ENCODE measurements at regions not wholly inside any gene's neighbourhood (a gene's known extent, or its start where the extent isn't known, plus 50 kb on each side); places are given as distances from the start of the nearest gene placed in this dataset.
A peak's percentile ranks its signal among the peaks of the same experiment; 100 is the strongest.

DNA sequence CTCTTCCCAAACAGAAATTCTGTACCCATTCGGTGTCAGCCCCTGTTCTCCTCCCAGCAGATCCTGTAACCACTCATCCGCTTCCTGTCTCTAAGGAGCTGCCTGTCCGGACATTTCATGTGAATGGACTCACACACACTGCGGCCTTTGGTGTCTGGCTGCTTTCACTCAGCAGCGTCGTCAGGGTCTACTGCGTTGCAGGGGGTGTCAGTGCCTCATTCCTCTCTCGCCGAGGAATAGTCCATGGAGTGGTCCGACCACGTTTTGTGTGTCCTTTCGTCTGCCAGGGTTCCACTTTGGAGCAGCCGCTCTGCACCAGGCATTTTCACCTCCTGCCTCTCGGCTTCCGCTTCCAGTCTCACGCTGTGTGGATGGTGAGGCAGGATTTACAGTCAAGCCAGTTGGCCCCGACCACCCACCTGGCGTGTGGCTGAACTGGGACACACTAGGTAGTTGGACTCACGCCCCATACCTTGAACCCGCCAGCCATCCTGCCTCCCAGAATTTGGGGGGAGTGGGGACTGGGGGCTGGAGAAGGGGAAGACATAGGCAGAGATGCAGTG lies 188.2 kb upstream of the CIBAR2 start:
- Histone ChIP-seq H2AFZ (ENCODE audit: low read depth) (no peak overlapping the region), H3K27me3 (ENCODE audit: insufficient read depth) (no peaks in the 10 kb centered on the region), H3K79me2 (ENCODE audit: insufficient read depth) (peaks cover 3% of the 10 kb centered on the region; the same call in 1 of the 2 replicates), H3K4me3 (ENCODE audit: low read depth in 2 of 2, low read length in 1 of 2) (no peak overlapping the region), H3K9me3 (no peaks in the 10 kb centered on the region), H4K20me1 (ENCODE audit: insufficient read depth) (peaks cover 29% of the 10 kb centered on the region; the same call in 1 of the 2 replicates), H3K4me1 (ENCODE audit: control insufficient read depth in 1 of 2, insufficient read depth in 2 of 2, low read depth in 1 of 2, low read length in 1 of 2) (peaks cover 0 to 27% of the 10 kb centered on the region in 2 experiments; a peak in 1 of 4 replicates), H3K4me2 (no peak overlapping the region), H3K9ac (no peak overlapping the region), H3K27ac (ENCODE audit: low read depth in 2 of 2, low read length in 1 of 2) (peak overlapping the region in 1 of 2 experiments; percentile 92; a peak in 2 of 4 replicates), H3K36me3 (replicated peaks in 1 of 2; ENCODE audit: control insufficient read depth in 1 of 2, insufficient read depth in 2 of 2, low read length in 1 of 2) (no peaks in the 10 kb centered on the region), H3K9me2 (no peaks in the 10 kb centered on the region), H3F3A (replicated peaks; ENCODE audit: insufficient read depth) (no peaks in the 10 kb centered on the region)
- ChIA-PET POLR2A (no interaction called here), CTCF (interaction anchor here (0.9 to 1.2 kb wide), 2 partner anchors 12 to 33 kb away, joined by 3 read pairs; no protein-coding TSS in a partner anchor)
- WGBS (ENCODE audit: low lambda C conversion rate) = 94% methylated on average over 16 of the region's 20 CpGs
- TF ChIP-seq, protein P1, sequence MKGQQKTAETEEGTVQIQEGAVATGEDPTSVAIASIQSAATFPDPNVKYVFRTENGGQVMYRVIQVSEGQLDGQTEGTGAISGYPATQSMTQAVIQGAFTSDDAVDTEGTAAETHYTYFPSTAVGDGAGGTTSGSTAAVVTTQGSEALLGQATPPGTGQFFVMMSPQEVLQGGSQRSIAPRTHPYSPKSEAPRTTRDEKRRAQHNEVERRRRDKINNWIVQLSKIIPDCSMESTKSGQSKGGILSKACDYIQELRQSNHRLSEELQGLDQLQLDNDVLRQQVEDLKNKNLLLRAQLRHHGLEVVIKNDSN (IDR thresholded peaks at IDR 0.05; ENCODE audit: borderline replicate concordance, low read depth) = no peak
- no peak for TF ChIP-seq YY1 (IDR thresholded peaks at IDR 0.05; ENCODE audit: low read depth)
- no peak for TF ChIP-seq MEF2A (IDR thresholded peaks at IDR 0.05; ENCODE audit: borderline replicate concordance, low read depth)
- TF ChIP-seq ELF1 (IDR thresholded peaks at IDR 0.05) = no peak
- TF ChIP-seq, protein P2, sequence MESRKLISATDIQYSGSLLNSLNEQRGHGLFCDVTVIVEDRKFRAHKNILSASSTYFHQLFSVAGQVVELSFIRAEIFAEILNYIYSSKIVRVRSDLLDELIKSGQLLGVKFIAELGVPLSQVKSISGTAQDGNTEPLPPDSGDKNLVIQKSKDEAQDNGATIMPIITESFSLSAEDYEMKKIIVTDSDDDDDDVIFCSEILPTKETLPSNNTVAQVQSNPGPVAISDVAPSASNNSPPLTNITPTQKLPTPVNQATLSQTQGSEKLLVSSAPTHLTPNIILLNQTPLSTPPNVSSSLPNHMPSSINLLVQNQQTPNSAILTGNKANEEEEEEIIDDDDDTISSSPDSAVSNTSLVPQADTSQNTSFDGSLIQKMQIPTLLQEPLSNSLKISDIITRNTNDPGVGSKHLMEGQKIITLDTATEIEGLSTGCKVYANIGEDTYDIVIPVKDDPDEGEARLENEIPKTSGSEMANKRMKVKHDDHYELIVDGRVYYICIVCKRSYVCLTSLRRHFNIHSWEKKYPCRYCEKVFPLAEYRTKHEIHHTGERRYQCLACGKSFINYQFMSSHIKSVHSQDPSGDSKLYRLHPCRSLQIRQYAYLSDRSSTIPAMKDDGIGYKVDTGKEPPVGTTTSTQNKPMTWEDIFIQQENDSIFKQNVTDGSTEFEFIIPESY (IDR thresholded peaks at IDR 0.05; ENCODE audit: borderline replicate concordance, low read depth) = no peak
- TF ChIP-seq TCF12 (IDR thresholded peaks at IDR 0.05) = no peak
- no peak for TF ChIP-seq GABPA (IDR thresholded peaks at IDR 0.05; ENCODE audit: low read depth)
- no peak for TF ChIP-seq EZH2phosphoT487 (IDR thresholded peaks at IDR 0.05; ENCODE audit: borderline replicate concordance, low read depth)
- TF ChIP-seq, protein P3, sequence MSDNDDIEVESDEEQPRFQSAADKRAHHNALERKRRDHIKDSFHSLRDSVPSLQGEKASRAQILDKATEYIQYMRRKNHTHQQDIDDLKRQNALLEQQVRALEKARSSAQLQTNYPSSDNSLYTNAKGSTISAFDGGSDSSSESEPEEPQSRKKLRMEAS (IDR thresholded peaks at IDR 0.05; ENCODE audit: low read depth) = no peak
- no peak for TF ChIP-seq RFX5 (IDR thresholded peaks at IDR 0.05; ENCODE audit: low read length)
- no peak for TF ChIP-seq FOXM1 (IDR thresholded peaks at IDR 0.05; ENCODE audit: low read depth)
- TF ChIP-seq, protein P4, sequence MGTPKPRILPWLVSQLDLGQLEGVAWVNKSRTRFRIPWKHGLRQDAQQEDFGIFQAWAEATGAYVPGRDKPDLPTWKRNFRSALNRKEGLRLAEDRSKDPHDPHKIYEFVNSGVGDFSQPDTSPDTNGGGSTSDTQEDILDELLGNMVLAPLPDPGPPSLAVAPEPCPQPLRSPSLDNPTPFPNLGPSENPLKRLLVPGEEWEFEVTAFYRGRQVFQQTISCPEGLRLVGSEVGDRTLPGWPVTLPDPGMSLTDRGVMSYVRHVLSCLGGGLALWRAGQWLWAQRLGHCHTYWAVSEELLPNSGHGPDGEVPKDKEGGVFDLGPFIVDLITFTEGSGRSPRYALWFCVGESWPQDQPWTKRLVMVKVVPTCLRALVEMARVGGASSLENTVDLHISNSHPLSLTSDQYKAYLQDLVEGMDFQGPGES (IDR thresholded peaks at IDR 0.05; ENCODE audit: low read depth, low read length) = no peak
- TF ChIP-seq EP300 (IDR thresholded peaks at IDR 0.05; ENCODE audit: borderline replicate concordance in 1 of 2, low read depth in 1 of 2, low read length in 1 of 2) = no peak
- no peak for TF ChIP-seq TEAD4 (IDR thresholded peaks at IDR 0.05; ENCODE audit: borderline replicate concordance, insufficient read depth)
- DNase-seq = no peak
